Ovary (tissue), 7 donors: ENCODE measurements at regions not wholly inside any gene's neighbourhood (a gene's known extent, or its start where the extent isn't known, plus 50 kb on each side); places are given as distances from the start of the nearest gene placed in this dataset.

Experiments
- DNase-seq, 5 donors: peaks; one replicate each; pipeline ENCODE4 v3.0.0-alpha.2; 2019 to 2020
- H3K27ac ChIP-seq, 2 donors: fragments of 200-600 bp; one replicate each; pipeline versions ENCODE4 v1.5.1 to v1.8.0; 2019 to 2022
- H3K27me3 ChIP-seq: fragments of 200-600 bp; one replicate; pipeline ENCODE4 v1.8.0; 2022
- H3K36me3 ChIP-seq: fragments of 200-600 bp; sonication (generic); one replicate; pipeline ENCODE4 v1.5.1; 2019
- H3K4me1 ChIP-seq: one replicate; pipeline ENCODE4 v1.8.1; 2013; ENCODE audit warnings: mild to moderate bottlenecking, moderate library complexity; ENCODE audit not compliant: insufficient read depth
- H3K4me3 ChIP-seq: fragments of 200-600 bp; sonication (generic); one replicate; pipeline ENCODE4 v1.5.1; 2017
- H3K9me3 ChIP-seq, 2 donors: fragments of 200-600 bp in 1 of 2; sonication (generic) in 1 of 2; one replicate each; pipeline versions ENCODE4 v1.5.1 to v1.8.1; 2013 to 2019; ENCODE audit warnings: mild to moderate bottlenecking in 1 of 2, moderate library complexity in 1 of 2
- CTCF ChIP-seq, 3 donors: fragments of 450-650 bp in 2 of 3; fragments of 200-600 bp in 1 of 3; IDR thresholded peaks; one replicate each; pipeline versions ENCODE4 v1.5.1 to v1.8.0; 2016 to 2022; ENCODE audit warnings: antibody characterized with exemption in 3 of 3, mild to moderate bottlenecking in 1 of 3
- EP300 ChIP-seq: sonication (generic); formaldehyde crosslinking; IDR thresholded peaks from one replicate; pipeline ENCODE4 v1.6.1; 2017; ENCODE audit warnings: antibody characterized with exemption
- POLR2A ChIP-seq: fragments of 450-650 bp; IDR thresholded peaks from one replicate; pipeline ENCODE4 v1.6.1; 2017; ENCODE audit warnings: antibody characterized with exemption, mild to moderate bottlenecking, moderate library complexity
- WGBS, 3 donors: extraction: QIAGEN DNeasy Blood & Tissue Kit in 1 of 3; methylation state at CpG; one replicate each; pipeline versions ENCODE4 v1.1.5 to v1.1.7; 2013 to 2017; 5-methylcytosine and 5-hydroxymethylcytosine counted together
- intact Hi-C, 4 donors: fragments of 100-400 bp; cut with DNase I; formaldehyde crosslinking; loops; one replicate each; pipeline versions ENCODE4 v1.11.0 to v1.15.1; 2022 to 2023
- donor health status: DM: no; HTN: no; CAD: no; lungs with moderate emphysema.
- donor health status: DM: no; HTN: no; CAD: no.
- donor health status: Bipolar disorder and iron deficiency.
- donor health status: DM: no; HTN: no; CAD: no.
- donor health status: DM: yes; HTN: yes; CAD: no.

- H3K4me3 ChIP-seq: no peak overlapping the region
- TF ChIP-seq EP300 (no peak), POLR2A (no peak), CTCF (IDR thresholded peaks at IDR 0.05) (no peak)
- H3K27me3 ChIP-seq: no peaks in the 10 kb centered on the region
- no peaks in the 10 kb centered on the region for H3K36me3 ChIP-seq
- 94 to 96% (median 94%) methylated on average over 7 of the region's 7 CpGs for WGBS, 3 donors
- intact Hi-C loops: loop anchor here in 1 of 4 donors (10.0 kb wide), 2 partner anchors 191 to 421 kb away; partner anchors contain the start of gene RPS10
- DNase-seq: no peak
- H3K27ac ChIP-seq: no peak overlapping the region
- no peaks in the 10 kb centered on the region for H3K9me3 ChIP-seq
- peaks cover 7% of the 10 kb centered on the region for H3K4me1 ChIP-seq
Observed at GRCh38 chr6:34615574-34616226, 59.6 kb upstream of the SPDEF start.

GRCh38 chr6:34610819-34611477, 54.8 kb upstream of the SPDEF start:
- no peaks in the 10 kb centered on the region for H3K36me3 ChIP-seq
- WGBS, 3 donors: 47 to 54% (median 48%) methylated on average over 4 of the region's 4 CpGs
- TF ChIP-seq CTCF (IDR thresholded peaks at IDR 0.05): no peak
- no peaks in the 10 kb centered on the region for H3K9me3 ChIP-seq
- H3K4me1 ChIP-seq: no peaks in the 10 kb centered on the region
- H3K4me3 ChIP-seq: no peak overlapping the region
- no peaks in the 10 kb centered on the region for H3K27me3 ChIP-seq
- intact Hi-C loops: loop anchor here in 1 of 4 donors (10.0 kb wide), 2 partner anchors 186 to 416 kb away; partner anchors contain the start of gene RPS10
- DNase-seq: no peak
- H3K27ac ChIP-seq: no peak overlapping the region

GRCh38 chr6:34608321-34609091, 52.4 kb upstream of the SPDEF start:
- no peaks in the 10 kb centered on the region for H3K36me3 ChIP-seq
- H3K9me3 ChIP-seq: no peaks in the 10 kb centered on the region
- H3K4me1 ChIP-seq: no peaks in the 10 kb centered on the region
- intact Hi-C loops: loop anchor here in 3 of 4 donors (5.0 to 10.0 kb wide), 4 partner anchors 76 to 414 kb away; partner anchors contain the start of gene SMIM29 (in 1 of the 3)
- TF ChIP-seq CTCF (IDR thresholded peaks at IDR 0.05) (no peak), POLR2A (no peak), EP300 (no peak)
- H3K4me3 ChIP-seq: no peak overlapping the region
- WGBS, 3 donors: 85 to 89% (median 85%) methylated on average over 5 of the region's 5 CpGs
- H3K27me3 ChIP-seq: no peaks in the 10 kb centered on the region
- H3K27ac ChIP-seq: no peak overlapping the region
- no peak for DNase-seq

- TF ChIP-seq POLR2A (no peak), EP300 (no peak), CTCF (IDR thresholded peaks at IDR 0.05) (no peak)
- Histone ChIP-seq H3K4me1 (peaks cover 2% of the 10 kb centered on the region), H3K4me3 (no peak overlapping the region), H3K36me3 (no peaks in the 10 kb centered on the region), H3K27me3 (no peaks in the 10 kb centered on the region), H3K9me3 (no peaks in the 10 kb centered on the region), H3K27ac (no peak overlapping the region)
- intact Hi-C loops: loop anchor here in 3 of 4 donors (5.0 to 10.0 kb wide), 4 partner anchors 74 to 412 kb away; partner anchors contain the start of gene SMIM29 (in 1 of the 3)
- DNase-seq: no peak
- WGBS, 3 donors: 92 to 98% (median 94%) methylated on average over 11 of the region's 11 CpGs
Observed at GRCh38 chr6:34606477-34607265, 50.5 kb upstream of the SPDEF start.
